H9 (cell line): ENCODE measurements at regions not wholly inside any gene's neighbourhood (a gene's known extent, or its start where the extent isn't known, plus 50 kb on each side); places are given as distances from the start of the nearest gene placed in this dataset.
"Not testable (repeated sequence)": the region's sequence is repeated elsewhere in the genome, so short reads cannot be mapped to it uniquely, and the experiment has no call there.

Source experiments
- DNase-seq: peaks from one replicate; pipeline ENCODE4 v3.0.0-alpha.2; 2017
- H2AFZ ChIP-seq: one replicate; pipeline ENCODE4 v1.6.1; 2013; ENCODE audit warnings: mild to moderate bottlenecking, low read length, control low read depth, moderate library complexity
- H2AK5ac ChIP-seq: 2 replicates; pipeline ENCODE4 v1.6.1; 2013; ENCODE audit warnings: low read length, control low read depth, mixed read lengths; ENCODE audit not compliant: insufficient read length
- H2BK120ac ChIP-seq: one replicate; pipeline ENCODE4 v1.6.1; 2013; ENCODE audit warnings: low read depth, mild to moderate bottlenecking, low read length, control low read depth, inconsistent platforms; ENCODE audit not compliant: poor library complexity, severe bottlenecking
- H2BK12ac ChIP-seq: 2 replicates; pipeline ENCODE4 v1.6.1; 2013; ENCODE audit warnings: low read length, control low read depth, mixed read lengths, low read depth; ENCODE audit not compliant: insufficient read length
- H2BK15ac ChIP-seq: 2 replicates; pipeline ENCODE4 v1.6.1; 2013; ENCODE audit warnings: low read depth, low read length, control low read depth
- H2BK20ac ChIP-seq: one replicate; pipeline ENCODE4 v1.6.1; 2013; ENCODE audit warnings: low read depth, mild to moderate bottlenecking, low read length, control low read depth, inconsistent platforms; ENCODE audit not compliant: poor library complexity, severe bottlenecking
- H2BK5ac ChIP-seq: 2 replicates; pipeline ENCODE4 v1.6.1; 2013; ENCODE audit warnings: low read length, control low read depth, mixed read lengths; ENCODE audit not compliant: insufficient read length
- H3K14ac ChIP-seq: 2 replicates; pipeline ENCODE4 v1.6.1; 2013; ENCODE audit warnings: low read length, control low read depth; ENCODE audit not compliant: insufficient read depth
- H3K18ac ChIP-seq: 2 replicates; pipeline ENCODE4 v1.6.1; 2013; ENCODE audit warnings: low read depth, mild to moderate bottlenecking, mixed read lengths, low read length, control low read depth; ENCODE audit not compliant: insufficient read length
- H3K23ac ChIP-seq: 2 replicates; pipeline ENCODE4 v1.6.1; 2013; ENCODE audit warnings: low read length, control low read depth, mixed read lengths, low read depth; ENCODE audit not compliant: insufficient read length
- H3K23me2 ChIP-seq: 2 replicates; pipeline ENCODE4 v1.6.1; 2013; ENCODE audit warnings: low read depth, mild to moderate bottlenecking, mixed read lengths, low read length, control low read depth; ENCODE audit not compliant: insufficient read length, poor library complexity, severe bottlenecking
- H3K27ac ChIP-seq: 2 replicates; pipeline ENCODE4 v1.5.1; 2013; ENCODE audit warnings: low read length, control low read depth, mixed read lengths, low read depth; ENCODE audit not compliant: insufficient read length
- H3K27me3 ChIP-seq: 2 replicates; pipeline ENCODE4 v1.6.1; 2013; ENCODE audit warnings: low read length, control low read depth, inconsistent platforms; ENCODE audit not compliant: insufficient read depth
- H3K4ac ChIP-seq: 2 replicates; pipeline ENCODE4 v1.6.1; 2013; ENCODE audit warnings: low read depth, mild to moderate bottlenecking, control low read depth, inconsistent platforms, low read length, moderate library complexity
- H3K4me1 ChIP-seq: 2 replicates; pipeline ENCODE4 v1.6.1; 2013; ENCODE audit warnings: low read length, control low read depth, inconsistent platforms; ENCODE audit not compliant: insufficient read depth
- H3K4me2 ChIP-seq: 2 replicates; pipeline ENCODE4 v1.6.1; 2013; ENCODE audit warnings: low read length, control low read depth, mixed read lengths; ENCODE audit not compliant: insufficient read length, insufficient read depth
- H3K56ac ChIP-seq: 2 replicates; pipeline ENCODE4 v1.6.1; 2013; ENCODE audit warnings: low read depth, mild to moderate bottlenecking, mixed read lengths, low read length, control low read depth; ENCODE audit not compliant: insufficient read length
- H3K79me1 ChIP-seq: 2 replicates; pipeline ENCODE4 v1.6.1; 2013; ENCODE audit warnings: low read depth, mild to moderate bottlenecking, moderate library complexity, low read length, control low read depth, inconsistent platforms; ENCODE audit not compliant: insufficient read depth, poor library complexity, severe bottlenecking
- H3K79me2 ChIP-seq: 2 replicates; pipeline ENCODE4 v1.6.1; 2013; ENCODE audit warnings: low read length, control low read depth, inconsistent platforms; ENCODE audit not compliant: insufficient read depth
- H3K9ac ChIP-seq: 2 replicates; pipeline ENCODE4 v1.6.1; 2013; ENCODE audit warnings: low read length, control low read depth, mixed read lengths; ENCODE audit not compliant: insufficient read length; ENCODE audit errors: extremely low read depth
- H3K9me3 ChIP-seq: one replicate; pipeline ENCODE4 v1.6.1; 2013; ENCODE audit warnings: low read depth, low read length, inconsistent platforms; ENCODE audit not compliant: control insufficient read depth
- H3T11ph ChIP-seq: one replicate; pipeline ENCODE4 v1.6.1; 2013; ENCODE audit warnings: mild to moderate bottlenecking, low read length, control low read depth, inconsistent platforms
- H4K20me1 ChIP-seq: one replicate; pipeline ENCODE4 v1.6.1; 2013; ENCODE audit not compliant: control insufficient read depth, insufficient read length, insufficient read depth
- H4K5ac ChIP-seq: 2 replicates; pipeline ENCODE4 v1.6.1; 2013; ENCODE audit warnings: low read depth, mild to moderate bottlenecking, mixed read lengths, low read length, control low read depth; ENCODE audit not compliant: insufficient read length
- H4K8ac ChIP-seq: replicated peaks from 2 replicates; pipeline ENCODE4 v1.6.1; 2013; ENCODE audit warnings: low read length, control low read depth, mixed read lengths, low read depth; ENCODE audit not compliant: insufficient read length
- H4K91ac ChIP-seq: 2 replicates; pipeline ENCODE4 v1.6.1; 2013; ENCODE audit warnings: low read depth, mild to moderate bottlenecking, moderate library complexity, mixed read lengths, low read length, control low read depth; ENCODE audit not compliant: insufficient read length
- H3K27ac Mint-ChIP-seq, 3 experiments: 2 replicates in 2 of 3; 3 replicates in 1 of 3; pipeline ENCODE4 v1.8.0; 2020 to 2021; ENCODE audit warnings: mixed read lengths in 3 of 3, mild to moderate bottlenecking in 1 of 3, moderate library complexity in 1 of 3
- H3K27me3 Mint-ChIP-seq: 2 replicates; pipeline ENCODE4 v1.8.0; 2021; ENCODE audit warnings: low read depth, mild to moderate bottlenecking, moderate library complexity, mixed read lengths
- H3K36me3 Mint-ChIP-seq, 3 experiments: 2 replicates in 2 of 3; 3 replicates in 1 of 3; pipeline ENCODE4 v1.8.0; 2020 to 2021; ENCODE audit warnings: low read depth in 3 of 3, mixed read lengths in 3 of 3; ENCODE audit not compliant: insufficient read depth in 1 of 3
- H3K4me1 Mint-ChIP-seq, 2 experiments: 2 replicates each; pipeline ENCODE4 v1.8.0; 2020; ENCODE audit warnings: mixed read lengths in 2 of 2
- H3K4me3 Mint-ChIP-seq, 2 experiments: 2 replicates in 1 of 2; 3 replicates in 1 of 2; pipeline ENCODE4 v1.8.0; 2020 to 2021; ENCODE audit warnings: mild to moderate bottlenecking in 2 of 2, mixed read lengths in 2 of 2, moderate library complexity in 1 of 2
- H3K9me3 Mint-ChIP-seq, 2 experiments: 2 replicates in 1 of 2; 3 replicates in 1 of 2; pipeline ENCODE4 v1.8.0; 2020; ENCODE audit warnings: mild to moderate bottlenecking in 2 of 2, mixed read lengths in 2 of 2, moderate library complexity in 1 of 2
- WGBS: extraction: QIAGEN DNeasy Blood & Tissue Kit; methylation state at CpG from one replicate; pipeline ENCODE4 v1.1.7; 2013; ENCODE audit warnings: missing lambda C conversion rate, low lambda C conversion rate, mixed read lengths; ENCODE audit not compliant: insufficient read length; ENCODE audit errors: extremely low coverage; 5-methylcytosine and 5-hydroxymethylcytosine counted together
- TF ChIP-seq, protein P1 (sequence below): fragments of 200-600 bp; sonication (generic); conservative IDR thresholded peaks from 3 replicates; pipeline ENCODE4 v1.8.0; 2021; ENCODE audit warnings: antibody characterized with exemption, mild to moderate bottlenecking

DNA sequence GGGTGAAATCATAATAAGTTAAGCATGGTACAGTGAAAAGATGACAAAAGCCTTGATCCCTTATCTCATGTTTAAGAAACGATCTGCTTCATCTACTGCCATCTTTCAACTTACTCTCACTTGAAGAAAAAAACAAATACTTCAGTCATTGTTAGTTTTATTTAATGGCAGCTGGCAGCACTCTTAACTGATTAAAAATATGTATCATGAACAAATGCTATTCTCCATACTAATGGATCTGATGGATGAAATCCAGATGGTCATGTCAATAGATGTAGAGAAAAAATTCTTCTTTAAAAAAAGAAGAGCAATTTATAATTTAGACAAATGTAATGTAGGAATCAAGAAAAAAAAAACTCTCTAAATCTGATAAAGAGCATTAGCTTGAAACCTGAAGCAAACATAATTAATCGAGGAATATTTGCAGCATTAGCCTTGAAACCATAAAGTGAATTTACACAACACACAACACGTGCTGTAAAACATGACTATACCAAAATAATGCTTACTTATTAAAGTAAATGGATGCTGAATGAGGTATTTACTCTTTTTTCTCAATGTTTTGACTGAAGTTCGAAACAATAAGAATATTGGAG, 579.0 kb upstream of the ADAMTS5 start:
- no peaks in the 10 kb centered on the region for H3K27me3 Mint-ChIP-seq
- no CpG with 5 or more reads among the region's 4 CpGs for WGBS
- no peak overlapping the region for H3K56ac ChIP-seq
- H3K27me3 ChIP-seq: no peaks in the 10 kb centered on the region
- no peak overlapping the region for H2BK120ac ChIP-seq
- no peak overlapping the region for H3K4me2 ChIP-seq
- H4K5ac ChIP-seq: no peak overlapping the region
- H2BK12ac ChIP-seq: no peak overlapping the region
- no peak overlapping the region for H3K4me3 Mint-ChIP-seq
- H3K9me3 ChIP-seq: no peaks in the 10 kb centered on the region
- no peak overlapping the region for H2BK20ac ChIP-seq
- H4K91ac ChIP-seq: no peak overlapping the region
- H3K4me1 ChIP-seq: no peaks in the 10 kb centered on the region
- peaks cover 3 to 4% of the 10 kb centered on the region in 2 experiments; a peak in 2 of 5 replicates for H3K9me3 Mint-ChIP-seq
- no peak overlapping the region for H3K27ac ChIP-seq
- H3K23ac ChIP-seq: no peak overlapping the region
- no peak overlapping the region for H2BK5ac ChIP-seq
- H3K18ac ChIP-seq: no peak overlapping the region
- no peaks in the 10 kb centered on the region for H3K79me1 ChIP-seq
- no peaks in the 10 kb centered on the region for H3K79me2 ChIP-seq
- no peak overlapping the region for H3T11ph ChIP-seq
- no peak overlapping the region for H3K27ac Mint-ChIP-seq
- H3K4ac ChIP-seq: no peak overlapping the region
- H2BK15ac ChIP-seq: no peak overlapping the region
- H3K23me2 ChIP-seq: no peaks in the 10 kb centered on the region
- TF ChIP-seq, protein P1, sequence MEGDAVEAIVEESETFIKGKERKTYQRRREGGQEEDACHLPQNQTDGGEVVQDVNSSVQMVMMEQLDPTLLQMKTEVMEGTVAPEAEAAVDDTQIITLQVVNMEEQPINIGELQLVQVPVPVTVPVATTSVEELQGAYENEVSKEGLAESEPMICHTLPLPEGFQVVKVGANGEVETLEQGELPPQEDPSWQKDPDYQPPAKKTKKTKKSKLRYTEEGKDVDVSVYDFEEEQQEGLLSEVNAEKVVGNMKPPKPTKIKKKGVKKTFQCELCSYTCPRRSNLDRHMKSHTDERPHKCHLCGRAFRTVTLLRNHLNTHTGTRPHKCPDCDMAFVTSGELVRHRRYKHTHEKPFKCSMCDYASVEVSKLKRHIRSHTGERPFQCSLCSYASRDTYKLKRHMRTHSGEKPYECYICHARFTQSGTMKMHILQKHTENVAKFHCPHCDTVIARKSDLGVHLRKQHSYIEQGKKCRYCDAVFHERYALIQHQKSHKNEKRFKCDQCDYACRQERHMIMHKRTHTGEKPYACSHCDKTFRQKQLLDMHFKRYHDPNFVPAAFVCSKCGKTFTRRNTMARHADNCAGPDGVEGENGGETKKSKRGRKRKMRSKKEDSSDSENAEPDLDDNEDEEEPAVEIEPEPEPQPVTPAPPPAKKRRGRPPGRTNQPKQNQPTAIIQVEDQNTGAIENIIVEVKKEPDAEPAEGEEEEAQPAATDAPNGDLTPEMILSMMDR: no peak
- H4K8ac ChIP-seq: no peak overlapping the region
- H3K9ac ChIP-seq: no peak overlapping the region
- H3K14ac ChIP-seq: no peak overlapping the region
- DNase-seq: no peak
- H3K4me1 Mint-ChIP-seq: no peaks in the 10 kb centered on the region
- no peak overlapping the region for H2AFZ ChIP-seq
- no peaks in the 10 kb centered on the region; a peak in 1 of 7 replicates for H3K36me3 Mint-ChIP-seq
- no peak overlapping the region for H2AK5ac ChIP-seq
- H4K20me1 ChIP-seq: no peaks in the 10 kb centered on the region

DNA sequence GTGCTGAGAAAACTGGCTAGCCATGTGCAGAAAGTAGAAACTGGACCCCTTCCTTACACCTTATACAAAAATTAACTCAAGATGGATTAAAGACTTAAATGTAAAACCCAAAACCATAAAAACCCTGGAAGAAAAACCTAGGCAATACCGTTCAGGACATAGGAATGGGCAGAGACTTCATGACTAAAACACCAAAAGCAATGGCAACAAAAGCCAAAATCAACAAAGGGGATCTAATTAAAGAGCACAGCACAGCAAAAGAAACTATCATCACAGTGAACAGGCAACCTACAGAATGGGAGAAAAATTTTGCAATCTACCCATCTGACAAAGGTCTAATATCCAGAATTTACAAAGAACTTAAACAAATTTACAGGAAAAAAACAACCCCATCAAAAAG, 575.2 kb upstream of the ADAMTS5 start:
- H3K27ac ChIP-seq, H4K20me1 ChIP-seq, H2BK120ac ChIP-seq, H3K56ac ChIP-seq, H3T11ph ChIP-seq, H3K79me1 ChIP-seq, DNase-seq, H3K4me1 ChIP-seq, H2BK5ac ChIP-seq, H2BK15ac ChIP-seq, H3K23me2 ChIP-seq, H2BK12ac ChIP-seq, H3K23ac ChIP-seq, H3K36me3 Mint-ChIP-seq, H4K8ac ChIP-seq, H4K91ac ChIP-seq, H3K9me3 ChIP-seq, H2AK5ac ChIP-seq, H3K9ac ChIP-seq, H4K5ac ChIP-seq, H3K4ac ChIP-seq, H3K4me1 Mint-ChIP-seq, H3K79me2 ChIP-seq, H3K27me3 Mint-ChIP-seq, H3K4me3 Mint-ChIP-seq, H3K9me3 Mint-ChIP-seq, H3K18ac ChIP-seq, H2AFZ ChIP-seq, H2BK20ac ChIP-seq, H3K4me2 ChIP-seq, H3K14ac ChIP-seq, H3K27me3 ChIP-seq: not testable (repeated sequence)
- WGBS: no CpG with 5 or more reads among the region's 1 CpG
- H3K27ac Mint-ChIP-seq: peak overlapping the region in 1 of 3 experiments; percentile 24; a peak in 1 of 7 replicates
